ENCODE measurements at regions not wholly inside any gene's neighbourhood (a gene's known extent, or its start where the extent isn't known, plus 50 kb on each side); places are given as distances from the start of the nearest gene placed in this dataset.

- H3K4me2 ChIP-seq (ENCODE audit: insufficient read depth, low read length), result no peak overlapping the region
- no TSS peak for BruUV-seq (replicated peaks)
- ChIA-PET CTCF (no interaction called here), POLR2A (no interaction called here)
- no peak overlapping the region for H3K9ac ChIP-seq (replicated peaks; ENCODE audit: extremely low read depth, insufficient read depth, low read length)
- intact Hi-C loops (cut with micrococcal nuclease), result no loop called here
- DNase-seq (ENCODE audit: low read depth, low spot score), result no peak
- no peaks in the 10 kb centered on the region for H3K27me3 ChIP-seq (ENCODE audit: control insufficient read depth in 2 of 2, insufficient read depth in 2 of 2, low read length in 2 of 2)
- dilution Hi-C loops (cut with MboI; ENCODE audit: extremely low pct_ligation_motif_present, low sequenced_read_pairs), result no loop called here
- no peaks in the 10 kb centered on the region for H3K79me2 ChIP-seq (ENCODE audit: control insufficient read depth, insufficient read depth, low read length)
- no peaks in the 10 kb centered on the region for H3K4me1 ChIP-seq (ENCODE audit: control insufficient read depth, extremely low read depth, insufficient read depth, low read length)
- no peaks in the 10 kb centered on the region for H4K20me1 ChIP-seq (replicated peaks; ENCODE audit: control insufficient read depth, extremely low read depth, insufficient read depth, low read length)
- no peak for TF ChIP-seq JUN (IDR thresholded peaks at IDR 0.05; ENCODE audit: borderline replicate concordance, insufficient read depth, insufficient read length, low read depth)
- no peak for TF ChIP-seq MYC (IDR thresholded peaks at IDR 0.05; ENCODE audit: low read depth, low read length)
- no peak for TF ChIP-seq CTCF (IDR thresholded peaks at IDR 0.05; ENCODE audit: extremely low read depth in 1 of 2, insufficient read depth in 1 of 2, low read depth in 1 of 2, low read length in 2 of 2)
- no peak for TF ChIP-seq POLR2AphosphoS5 (IDR thresholded peaks at IDR 0.05; ENCODE audit: insufficient read depth, low read depth, low read length)
- no peak for TF ChIP-seq FOS (IDR thresholded peaks at IDR 0.05; ENCODE audit: borderline replicate concordance, insufficient read depth, low read length)
- no peak for TF ChIP-seq POLR2A (IDR thresholded peaks at IDR 0.05; ENCODE audit: low read depth, low read length)
- TF ChIP-seq MAX (IDR thresholded peaks at IDR 0.05; ENCODE audit: insufficient read depth, insufficient read length), result no peak
- no peak for TF ChIP-seq EZH2 (IDR thresholded peaks at IDR 0.05; ENCODE audit: borderline replicate concordance, low read depth, low read length, severe bottlenecking)
- no peak for TF ChIP-seq GATA2 (IDR thresholded peaks at IDR 0.05; ENCODE audit: insufficient read depth, insufficient read length, low read depth, low read length)
- no peak overlapping the region for H2AFZ ChIP-seq (ENCODE audit: low read depth, low read length)
- H3K36me3 ChIP-seq (ENCODE audit: control insufficient read depth in 2 of 2, extremely low read depth in 1 of 2, insufficient read depth in 2 of 2, low read length in 2 of 2), result no peaks in the 10 kb centered on the region
- no peak overlapping the region for H3K27ac ChIP-seq (ENCODE audit: insufficient read depth, low read depth, low read length)
- no peak for FAIRE-seq
- no peak overlapping the region for H3K4me3 ChIP-seq (replicated peaks in 1 of 3; ENCODE audit: insufficient read depth in 1 of 3, low read depth in 1 of 3, low read length in 3 of 3)
- no peaks in the 10 kb centered on the region for H3K9me1 ChIP-seq (replicated peaks; ENCODE audit: control insufficient read depth, extremely low read depth, insufficient read depth, low read length)
- H3K9me3 ChIP-seq (replicated peaks; ENCODE audit: control insufficient read depth, insufficient read depth, low read length), result no peaks in the 10 kb centered on the region
Measured at GRCh38 chr10:128417826-128418225, 291.6 kb upstream of the MKI67 start.
